ENCODE measurements at regions not wholly inside any gene's neighbourhood (a gene's known extent, or its start where the extent isn't known, plus 50 kb on each side); places are given as distances from the start of the nearest gene placed in this dataset.
"Not testable (repeated sequence)": the region's sequence is repeated elsewhere in the genome, so short reads cannot be mapped to it uniquely, and the experiment has no call there.

DNA sequence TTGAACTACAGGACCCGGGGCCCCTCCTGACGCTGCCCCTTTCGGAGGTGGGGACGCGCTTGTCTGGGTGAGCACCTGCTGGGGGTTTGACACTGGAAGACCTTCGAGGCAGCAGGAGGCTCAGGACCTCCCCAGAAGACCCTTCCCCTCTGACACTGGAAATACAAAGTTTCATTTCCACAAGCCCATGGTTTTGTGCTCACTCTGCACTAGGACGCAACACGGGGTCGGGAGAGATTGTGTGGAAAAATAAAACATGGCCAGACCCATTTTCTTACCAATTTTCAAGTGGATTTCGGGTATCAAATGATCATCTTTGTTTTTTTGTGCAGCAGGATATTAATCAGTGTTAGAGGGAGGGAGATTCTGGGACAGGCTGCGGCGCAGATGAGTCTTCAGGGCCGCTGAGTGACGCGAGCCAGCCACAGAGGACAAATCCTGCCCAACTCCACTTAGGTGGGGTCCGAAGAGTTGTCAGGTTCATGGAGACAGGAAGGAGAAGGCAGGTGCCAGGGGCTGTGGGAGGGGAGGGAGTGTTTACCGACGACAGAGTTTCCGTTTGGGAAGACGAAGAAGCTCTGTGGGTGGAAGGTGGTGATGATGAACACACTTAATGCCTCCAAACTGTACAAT lies 160.0 kb upstream of the AFDN start:
- Histone ChIP-seq H3K27me3 (ENCODE audit: control insufficient read depth in 3 of 3, insufficient read depth in 3 of 3, low read length in 3 of 3) (peaks cover 0 to 2% (median 0%) of the 10 kb centered on the region in 3 donors), H3K9me3 (ENCODE audit: control insufficient read depth in 3 of 3, low read length in 3 of 3) (no peaks in the 10 kb centered on the region), H3K27ac (ENCODE audit: low read depth, low read length) (no peak overlapping the region), H3K36me3 (ENCODE audit: control insufficient read depth in 3 of 3, insufficient read depth in 3 of 3, low read length in 3 of 3) (no peaks in the 10 kb centered on the region), H3K4me1 (ENCODE audit: control insufficient read depth in 3 of 3, insufficient read depth in 3 of 3, low read length in 3 of 3) (peaks cover 7 to 24% (median 9%) of the 10 kb centered on the region in 3 donors), H3K4me3 (ENCODE audit: low read length in 3 of 3) (no peak overlapping the region), H3K9ac (ENCODE audit: low read depth in 1 of 3, low read length in 3 of 3) (no peak overlapping the region)

DNA sequence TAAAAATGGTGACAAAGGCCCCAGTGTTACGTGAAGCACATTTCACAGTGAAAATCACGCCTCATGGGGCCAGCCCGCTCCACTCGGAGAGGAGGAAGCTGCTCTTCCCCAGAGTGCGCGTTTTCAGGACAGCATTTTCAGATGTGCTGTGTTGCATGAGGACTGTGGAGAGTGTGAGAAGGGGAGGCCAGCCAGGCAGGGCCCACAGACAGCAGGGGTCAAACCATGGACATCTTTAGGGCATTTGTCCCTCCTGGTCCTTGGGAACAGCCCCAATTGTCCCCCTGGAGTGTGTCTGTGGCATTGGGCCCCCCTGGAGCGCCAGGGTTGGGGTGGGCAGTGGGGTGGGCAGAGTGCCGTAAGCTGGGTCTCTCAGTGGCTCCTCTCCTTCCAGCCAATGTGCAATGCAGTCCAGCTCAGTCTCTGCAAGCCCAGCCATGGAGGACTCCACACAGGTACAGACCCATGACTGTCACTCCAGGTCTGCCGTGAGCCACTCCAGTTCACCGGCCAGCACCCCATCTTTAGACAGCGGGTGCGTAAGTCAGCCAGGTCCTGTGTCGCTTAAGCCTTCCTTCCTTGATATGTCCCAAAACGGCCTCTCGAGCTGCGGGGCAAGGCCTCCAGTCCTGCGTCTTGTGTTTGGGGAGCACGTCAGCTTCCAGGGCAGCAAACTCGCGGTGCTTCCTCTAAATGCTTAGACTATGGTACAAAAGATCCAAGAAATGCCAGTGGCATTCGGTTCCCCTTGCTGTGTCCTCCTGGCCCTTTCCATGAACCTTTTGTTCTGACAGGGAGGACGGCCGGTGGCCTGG lies 159.3 kb upstream of the AFDN start:
- Histone ChIP-seq H3K4me3 (ENCODE audit: low read length in 3 of 3) (no peak overlapping the region), H3K36me3 (ENCODE audit: control insufficient read depth in 3 of 3, insufficient read depth in 3 of 3, low read length in 3 of 3) (no peaks in the 10 kb centered on the region), H3K9me3 (ENCODE audit: control insufficient read depth in 3 of 3, low read length in 3 of 3) (peaks cover 0 to 2% (median 0%) of the 10 kb centered on the region in 3 donors), H3K27ac (ENCODE audit: low read depth, low read length) (peak overlapping the region; percentile 65), H3K27me3 (ENCODE audit: control insufficient read depth in 3 of 3, insufficient read depth in 3 of 3, low read length in 3 of 3) (peaks cover 0 to 2% (median 0%) of the 10 kb centered on the region in 3 donors), H3K4me1 (ENCODE audit: control insufficient read depth in 3 of 3, insufficient read depth in 3 of 3, low read length in 3 of 3) (peaks cover 7 to 24% (median 9%) of the 10 kb centered on the region in 3 donors), H3K9ac (ENCODE audit: low read depth in 1 of 3, low read length in 3 of 3) (peak overlapping the region in 2 of 3 donors; percentile 40 to 71)

GRCh38 chr6:167668019-167668753 lies 158.5 kb upstream of the AFDN start:
- Histone ChIP-seq H3K9ac (ENCODE audit: low read depth in 1 of 3, low read length in 3 of 3) (peak overlapping the region; percentile 40 to 71 (median 53)), H3K4me3 (ENCODE audit: low read length in 3 of 3) (no peak overlapping the region), H3K4me1 (ENCODE audit: control insufficient read depth in 3 of 3, insufficient read depth in 3 of 3, low read length in 3 of 3) (peaks cover 7 to 24% (median 9%) of the 10 kb centered on the region in 3 donors), H3K9me3 (ENCODE audit: control insufficient read depth in 3 of 3, low read length in 3 of 3) (peaks cover 0 to 2% (median 0%) of the 10 kb centered on the region in 3 donors), H3K27me3 (ENCODE audit: control insufficient read depth in 3 of 3, insufficient read depth in 3 of 3, low read length in 3 of 3) (no peaks in the 10 kb centered on the region), H3K27ac (ENCODE audit: low read depth, low read length) (peak overlapping the region; percentile 65), H3K36me3 (ENCODE audit: control insufficient read depth in 3 of 3, insufficient read depth in 3 of 3, low read length in 3 of 3) (no peaks in the 10 kb centered on the region)

GRCh38 chr6:167668754-167669552 lies 157.8 kb upstream of the AFDN start:
- Histone ChIP-seq H3K9ac (ENCODE audit: low read depth in 1 of 3, low read length in 3 of 3) (peak overlapping the region in 1 of 3 donors; percentile 71), H3K27me3 (ENCODE audit: control insufficient read depth in 3 of 3, insufficient read depth in 3 of 3, low read length in 3 of 3) (no peaks in the 10 kb centered on the region), H3K27ac (ENCODE audit: low read depth, low read length) (peak overlapping the region; percentile 65), H3K9me3 (ENCODE audit: control insufficient read depth in 3 of 3, low read length in 3 of 3) (peaks cover 0 to 2% (median 0%) of the 10 kb centered on the region in 3 donors), H3K36me3 (ENCODE audit: control insufficient read depth in 3 of 3, insufficient read depth in 3 of 3, low read length in 3 of 3) (no peaks in the 10 kb centered on the region), H3K4me1 (ENCODE audit: control insufficient read depth in 3 of 3, insufficient read depth in 3 of 3, low read length in 3 of 3) (peaks cover 7 to 24% (median 9%) of the 10 kb centered on the region in 3 donors), H3K4me3 (ENCODE audit: low read length in 3 of 3) (no peak overlapping the region)

DNA sequence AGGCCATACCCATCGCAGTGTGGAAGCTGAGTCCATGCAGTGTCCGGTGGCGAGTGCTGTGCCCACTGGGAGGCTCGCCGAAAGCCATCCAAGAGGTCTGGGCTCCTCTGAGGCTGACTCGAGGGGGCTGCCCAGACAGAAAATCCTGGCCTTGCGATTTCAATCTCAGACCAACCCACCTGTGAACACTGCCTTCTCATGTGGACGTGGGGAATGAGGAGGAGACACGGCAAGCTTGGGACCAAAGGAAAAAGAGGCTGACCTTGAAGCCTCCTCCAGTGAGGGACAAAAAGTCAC lies 157.2 kb upstream of the AFDN start:
- H3K36me3 ChIP-seq (ENCODE audit: control insufficient read depth in 3 of 3, insufficient read depth in 3 of 3, low read length in 3 of 3): no peaks in the 10 kb centered on the region
- H3K27ac ChIP-seq (ENCODE audit: low read depth, low read length): no peak overlapping the region

GRCh38 chr6:167669870-167670802 lies 156.6 kb upstream of the AFDN start:
- peaks cover 0 to 2% (median 0%) of the 10 kb centered on the region in 3 donors for H3K9me3 ChIP-seq (ENCODE audit: control insufficient read depth in 3 of 3, low read length in 3 of 3)
- H3K36me3 ChIP-seq (ENCODE audit: control insufficient read depth in 3 of 3, insufficient read depth in 3 of 3, low read length in 3 of 3): no peaks in the 10 kb centered on the region
- no peak overlapping the region for H3K4me3 ChIP-seq (ENCODE audit: low read length in 3 of 3)
- no peak overlapping the region for H3K9ac ChIP-seq (ENCODE audit: low read depth in 1 of 3, low read length in 3 of 3)
- H3K27ac ChIP-seq (ENCODE audit: low read depth, low read length): no peak overlapping the region
- H3K27me3 ChIP-seq (ENCODE audit: control insufficient read depth in 3 of 3, insufficient read depth in 3 of 3, low read length in 3 of 3): no peaks in the 10 kb centered on the region
- peaks cover 5 to 20% (median 7%) of the 10 kb centered on the region in 3 donors for H3K4me1 ChIP-seq (ENCODE audit: control insufficient read depth in 3 of 3, insufficient read depth in 3 of 3, low read length in 3 of 3)

More for the DNA sequence above, 157.2 kb upstream of the AFDN start:
- Histone ChIP-seq H3K4me3 (ENCODE audit: low read length in 3 of 3) (no peak overlapping the region), H3K27me3 (ENCODE audit: control insufficient read depth in 3 of 3, insufficient read depth in 3 of 3, low read length in 3 of 3) (no peaks in the 10 kb centered on the region), H3K9ac (ENCODE audit: low read depth in 1 of 3, low read length in 3 of 3) (no peak overlapping the region), H3K9me3 (ENCODE audit: control insufficient read depth in 3 of 3, low read length in 3 of 3) (peaks cover 0 to 2% (median 0%) of the 10 kb centered on the region in 3 donors), H3K4me1 (ENCODE audit: control insufficient read depth in 3 of 3, insufficient read depth in 3 of 3, low read length in 3 of 3) (peaks cover 7 to 24% (median 9%) of the 10 kb centered on the region in 3 donors)

DNA sequence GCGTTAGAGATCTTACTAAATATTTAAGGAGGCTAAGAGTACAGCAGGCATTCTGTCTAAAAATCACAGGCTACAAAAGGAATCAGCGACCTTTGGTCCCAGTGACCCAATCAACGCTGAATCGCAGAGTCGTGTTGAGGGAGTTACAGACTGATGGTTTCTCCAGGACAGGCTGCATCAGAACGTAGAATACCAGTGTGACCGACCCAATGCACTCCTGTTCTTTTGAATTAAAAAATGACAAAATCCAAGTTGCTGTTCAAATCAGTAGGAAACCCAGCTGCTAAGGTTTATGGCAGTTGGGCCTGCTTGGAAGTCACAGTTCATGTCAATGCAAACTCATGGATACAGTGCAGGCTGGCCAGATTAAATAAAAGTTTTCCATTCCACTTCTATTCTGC lies 155.8 kb upstream of the AFDN start:
- H3K9ac ChIP-seq (ENCODE audit: low read depth in 1 of 3, low read length in 3 of 3): no peak overlapping the region
- H3K4me3 ChIP-seq (ENCODE audit: low read length in 3 of 3): no peak overlapping the region

DNA sequence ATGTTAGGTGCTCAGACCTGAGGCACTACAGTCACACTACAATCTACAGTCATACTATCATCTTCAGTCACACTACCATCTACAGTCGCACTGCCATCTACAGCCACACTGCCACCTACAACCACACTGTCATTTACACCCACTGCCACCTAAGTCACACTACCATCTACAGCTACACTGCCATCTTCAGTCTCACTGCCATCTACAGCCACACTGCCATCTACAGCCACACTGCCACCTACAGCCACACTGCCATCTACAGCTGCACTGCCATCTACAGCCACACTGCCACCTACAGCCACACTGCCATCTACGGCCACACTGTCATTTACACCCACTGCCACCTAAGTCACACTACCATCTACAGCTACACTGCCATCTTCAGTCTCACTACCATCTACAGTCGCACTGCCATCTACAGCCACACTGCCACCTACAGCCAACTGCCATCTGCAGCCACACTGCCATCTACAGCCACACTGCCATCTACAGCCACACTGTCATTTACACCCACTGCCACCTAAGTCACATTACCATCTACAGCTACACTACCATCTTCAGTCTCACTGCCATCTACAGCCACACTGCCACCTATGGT lies 155.2 kb upstream of the AFDN start:
- H3K36me3 ChIP-seq (ENCODE audit: control insufficient read depth in 3 of 3, insufficient read depth in 3 of 3, low read length in 3 of 3); H3K9ac ChIP-seq (ENCODE audit: low read depth in 1 of 3, low read length in 3 of 3); H3K9me3 ChIP-seq (ENCODE audit: control insufficient read depth in 3 of 3, low read length in 3 of 3); H3K27ac ChIP-seq (ENCODE audit: low read depth, low read length); H3K27me3 ChIP-seq (ENCODE audit: control insufficient read depth in 3 of 3, insufficient read depth in 3 of 3, low read length in 3 of 3); H3K4me3 ChIP-seq (ENCODE audit: low read length in 3 of 3): not testable (repeated sequence)
- H3K4me1 ChIP-seq (ENCODE audit: control insufficient read depth in 3 of 3, insufficient read depth in 3 of 3, low read length in 3 of 3): peaks cover 11 to 23% (median 14%) of the 10 kb centered on the region in 3 donors

More for the DNA sequence above, 155.8 kb upstream of the AFDN start:
- Histone ChIP-seq H3K4me1 (ENCODE audit: control insufficient read depth in 3 of 3, insufficient read depth in 3 of 3, low read length in 3 of 3) (peaks cover 8 to 23% (median 11%) of the 10 kb centered on the region in 3 donors), H3K36me3 (ENCODE audit: control insufficient read depth in 3 of 3, insufficient read depth in 3 of 3, low read length in 3 of 3) (no peaks in the 10 kb centered on the region), H3K27me3 (ENCODE audit: control insufficient read depth in 3 of 3, insufficient read depth in 3 of 3, low read length in 3 of 3) (no peaks in the 10 kb centered on the region), H3K27ac (ENCODE audit: low read depth, low read length) (no peak overlapping the region), H3K9me3 (ENCODE audit: control insufficient read depth in 3 of 3, low read length in 3 of 3) (peaks cover 0 to 2% (median 0%) of the 10 kb centered on the region in 3 donors)

All from skeletal muscle tissue (tissue), 3 donors.